HG02610 (cell line): ENCODE measurements at regions not wholly inside any gene's neighbourhood (a gene's known extent, or its start where the extent isn't known, plus 50 kb on each side); places are given as distances from the start of the nearest gene placed in this dataset.
"Not testable (repeated sequence)": the region's sequence is repeated elsewhere in the genome, so short reads cannot be mapped to it uniquely, and the experiment has no call there.

Experiments
- ATAC-seq: cut with Tn5 transposase; IDR thresholded peaks from one replicate; pipeline ENCODE4 v1.9.1; 2021; ENCODE audit warnings: mild to moderate bottlenecking, moderate library complexity; ENCODE audit not compliant: unreplicated experiment

DNA sequence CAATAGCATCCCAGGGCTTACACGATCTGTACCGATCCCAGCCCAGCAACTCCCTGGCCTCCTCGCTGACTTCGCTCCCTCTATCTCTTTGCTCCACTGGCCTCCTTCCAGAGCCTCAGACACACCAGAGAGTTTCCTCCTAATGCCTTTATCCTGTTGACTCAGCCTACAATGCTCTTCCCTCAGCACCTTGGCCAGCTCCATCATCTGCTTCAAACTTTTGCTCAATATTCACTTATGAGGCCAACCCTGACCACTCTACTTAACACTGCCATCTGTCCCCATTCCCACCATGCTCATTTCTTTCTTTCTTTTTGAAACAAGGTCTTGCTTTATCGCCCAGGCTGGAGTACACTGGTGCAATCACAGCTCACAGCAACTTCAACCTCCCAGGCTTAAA is 180.9 kb downstream of the CEP170 start:
- not testable (repeated sequence) for ATAC-seq

GRCh38 chr1:243067056-243067455 is 188.0 kb downstream of the CEP170 start:
- ATAC-seq, result not testable (repeated sequence)

DNA sequence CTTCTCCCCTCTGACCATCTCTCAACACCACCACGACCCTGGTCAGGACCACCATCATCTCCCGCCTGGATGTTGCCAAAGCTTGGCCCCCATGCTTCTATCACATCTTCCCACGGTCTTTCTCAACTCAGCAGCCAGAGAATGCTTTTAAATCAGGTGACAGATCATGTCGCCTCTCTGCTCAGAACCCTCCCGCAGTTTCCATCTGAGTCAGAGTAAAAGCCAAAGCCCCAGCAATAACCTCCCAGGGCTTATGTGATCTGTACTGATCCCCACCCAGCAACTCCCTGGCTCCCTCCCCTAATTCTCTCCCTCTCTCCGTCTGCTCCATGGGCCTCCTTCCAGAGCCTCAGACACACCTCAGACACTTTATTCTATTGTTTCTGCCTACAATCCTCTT is 193.1 kb downstream of the CEP170 start:
- not testable (repeated sequence) for ATAC-seq

GRCh38 chr1:243055510-243055909 is 199.6 kb downstream of the CEP170 start:
- ATAC-seq, result not testable (repeated sequence)

DNA sequence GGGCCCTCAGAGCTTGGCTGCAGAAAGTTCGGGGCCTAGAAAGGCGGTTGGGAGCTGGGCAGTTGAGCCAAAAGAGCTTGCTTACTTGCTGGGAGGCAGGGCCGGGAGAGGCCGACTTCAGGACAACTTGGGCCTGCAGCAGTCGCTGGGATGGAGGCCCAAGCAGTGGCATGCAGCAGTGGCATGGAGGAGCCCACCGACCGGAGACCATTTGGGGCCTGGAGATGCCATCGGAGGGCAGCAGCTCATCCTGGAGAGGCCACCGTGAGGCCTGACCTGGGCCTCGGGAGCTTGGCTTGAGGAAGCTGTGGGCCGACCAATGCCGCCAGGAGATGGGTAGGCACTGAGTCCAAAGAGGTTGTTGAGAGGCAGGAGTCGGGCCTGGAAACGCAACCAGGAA is 200.0 kb downstream of the CEP170 start:
- not testable (repeated sequence) for ATAC-seq

GRCh38 chr1:243054681-243055080 is 200.4 kb downstream of the CEP170 start:
- not testable (repeated sequence) for ATAC-seq

DNA sequence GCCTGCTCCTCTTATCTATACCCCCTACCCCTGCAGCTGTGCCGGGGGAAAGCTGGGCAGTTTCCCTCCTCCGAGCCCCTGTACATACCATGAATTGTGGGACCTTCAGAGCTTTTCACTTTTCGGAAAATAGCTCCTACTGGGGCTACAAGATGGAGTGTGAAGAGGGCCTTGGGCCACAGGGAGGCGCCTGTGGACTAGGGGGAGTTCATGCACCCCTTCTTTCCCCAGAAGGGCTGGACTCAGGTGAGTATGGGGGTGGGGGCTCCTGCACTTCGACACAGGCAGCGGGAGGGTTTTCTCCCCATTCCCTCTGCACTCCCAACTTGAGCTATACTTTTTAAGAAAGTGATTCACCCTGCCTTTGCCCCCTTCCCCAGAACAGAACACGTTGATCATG is 202.0 kb downstream of the CEP170 start:
- ATAC-seq, result not testable (repeated sequence)

DNA sequence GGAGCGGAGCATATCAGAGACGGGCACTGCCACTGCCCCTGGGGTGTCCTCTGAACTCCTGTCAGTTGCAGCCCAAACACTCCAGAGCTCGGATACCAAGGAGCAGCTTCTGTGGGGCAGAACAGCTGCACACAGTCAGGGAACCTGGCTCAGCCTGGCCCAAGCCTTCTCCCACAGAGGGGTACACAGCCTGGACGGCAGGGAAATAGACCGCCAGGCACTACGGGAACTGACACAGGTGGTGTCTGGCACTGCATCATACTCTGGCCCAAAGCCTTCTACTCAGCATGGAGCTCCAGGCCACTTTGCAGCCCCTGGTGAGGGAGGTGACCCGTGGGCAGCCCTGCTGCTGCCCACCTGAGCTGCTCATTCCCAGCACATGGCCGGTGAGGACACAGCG is 204.5 kb downstream of the CEP170 start:
- not testable (repeated sequence) for ATAC-seq

DNA sequence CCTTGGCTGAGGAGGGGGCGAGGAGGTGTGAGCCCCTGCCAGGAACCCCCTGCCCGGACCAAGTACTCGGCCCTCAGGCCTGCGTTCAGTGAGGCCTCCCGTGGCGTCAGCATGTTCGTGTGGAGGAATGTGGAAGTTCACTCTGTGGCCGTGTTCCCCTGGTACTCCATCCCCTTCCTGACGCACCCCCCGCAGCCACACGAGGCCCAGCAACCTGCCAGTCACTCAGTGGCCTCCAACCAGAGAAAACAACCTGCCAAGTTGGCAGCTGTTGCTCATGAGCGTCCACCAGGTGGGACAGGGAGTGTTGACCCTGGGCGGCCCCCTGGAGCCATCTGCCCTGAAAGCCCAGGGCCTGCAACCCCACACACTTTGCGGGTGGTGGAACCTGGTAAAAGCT is 205.4 kb downstream of the CEP170 start:
- ATAC-seq, result not testable (repeated sequence)

DNA sequence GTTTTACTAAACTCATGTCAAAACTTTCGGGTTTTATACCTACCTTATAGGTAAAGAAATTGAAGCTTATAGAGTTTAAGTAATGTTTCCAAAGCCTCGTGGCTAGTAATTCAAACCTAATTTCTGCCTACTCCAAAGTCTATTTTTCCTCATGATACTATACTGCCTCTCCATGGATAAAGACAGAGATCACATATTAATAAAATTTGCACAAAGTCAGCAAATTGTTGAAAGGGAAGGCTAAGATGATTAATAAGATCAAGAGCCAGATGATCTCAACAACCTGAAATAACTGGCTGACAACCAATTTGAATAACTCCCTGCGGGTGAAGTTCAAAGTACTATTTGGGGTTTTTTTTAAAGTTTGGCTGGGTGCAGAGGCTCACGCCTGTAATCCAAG is 233.7 kb downstream of the CEP170 start:
- ATAC-seq, result not testable (repeated sequence)

DNA sequence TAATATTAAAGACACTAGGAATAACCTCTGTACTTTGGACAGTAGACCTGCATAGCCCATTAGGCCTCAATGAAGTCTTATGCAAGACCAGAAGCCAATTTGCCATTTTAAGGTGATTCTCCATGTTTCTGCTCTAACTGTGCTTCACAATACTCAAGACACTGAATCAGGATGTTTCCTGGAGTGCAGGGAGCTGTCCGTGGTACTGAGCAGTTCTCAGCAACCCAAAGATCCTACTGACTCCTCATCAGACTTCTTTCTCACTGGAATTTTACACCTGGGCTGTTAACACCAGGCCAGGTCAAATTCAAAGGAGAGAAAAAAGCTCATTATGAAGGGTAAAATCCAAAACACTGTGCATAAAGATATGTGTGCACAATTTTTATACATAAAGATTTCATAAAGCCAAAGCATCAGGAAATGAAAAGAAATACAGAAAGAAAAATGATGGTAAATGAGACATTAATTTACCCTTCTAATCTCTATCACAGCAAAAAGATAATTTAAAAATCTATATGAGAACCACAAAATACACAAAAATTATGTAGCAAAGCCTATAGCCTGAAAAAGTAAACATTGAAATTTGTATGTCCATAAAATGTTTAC is 235.9 kb downstream of the CEP170 start:
- ATAC-seq, result not testable (repeated sequence)

- ATAC-seq, result not testable (repeated sequence)
These were observed 244.4 kb downstream of the CEP170 start for GRCh38 chr1:243010719-243011118.

DNA sequence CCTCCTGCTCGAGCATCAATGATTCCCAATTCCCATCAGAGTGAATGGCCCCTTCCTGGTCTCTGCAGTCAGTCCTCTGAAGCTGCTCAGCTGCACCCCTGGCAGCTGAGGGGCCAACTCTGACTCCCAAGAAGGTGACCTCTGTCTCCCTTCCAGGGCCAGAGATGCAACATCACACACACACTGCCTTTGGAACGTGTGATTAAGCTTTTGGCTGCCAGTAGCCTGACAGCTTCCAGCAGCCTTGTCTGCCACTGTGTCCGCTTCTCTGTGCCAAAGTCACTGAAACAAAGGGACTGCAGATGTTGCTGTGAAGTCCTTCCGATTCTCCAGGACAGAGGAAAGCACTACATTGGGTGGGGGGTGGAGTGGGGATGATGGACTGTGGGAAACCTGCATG is 254.1 kb downstream of the CEP170 start:
- not testable (repeated sequence) for ATAC-seq

GRCh38 chr1:242992776-242993175 is 262.3 kb downstream of the CEP170 start:
- not testable (repeated sequence) for ATAC-seq

GRCh38 chr1:242985096-242985495 is 270.0 kb downstream of the CEP170 start:
- not testable (repeated sequence) for ATAC-seq

DNA sequence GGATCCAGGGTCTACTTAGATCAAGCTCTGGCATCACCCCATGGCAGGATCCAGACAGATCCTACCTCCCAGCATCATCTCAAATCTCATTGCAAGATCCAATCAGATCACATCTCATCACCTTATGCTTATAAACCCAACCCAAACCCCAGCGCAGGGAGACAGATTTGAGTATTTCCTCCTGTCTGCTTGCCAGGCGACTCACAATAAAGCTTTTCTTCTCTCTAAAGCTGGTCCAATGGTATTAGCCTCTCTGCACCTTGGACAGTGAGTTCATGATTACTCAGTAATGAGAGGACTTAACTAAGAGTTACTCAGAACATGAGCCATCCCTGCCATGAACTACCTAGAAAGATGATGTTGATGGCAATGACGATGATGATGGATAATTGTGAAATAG is 281.7 kb downstream of the CEP170 start:
- ATAC-seq, result not testable (repeated sequence)

GRCh38 chr1:242966892-242967291 is 288.2 kb downstream of the CEP170 start:
- no peak for ATAC-seq

DNA sequence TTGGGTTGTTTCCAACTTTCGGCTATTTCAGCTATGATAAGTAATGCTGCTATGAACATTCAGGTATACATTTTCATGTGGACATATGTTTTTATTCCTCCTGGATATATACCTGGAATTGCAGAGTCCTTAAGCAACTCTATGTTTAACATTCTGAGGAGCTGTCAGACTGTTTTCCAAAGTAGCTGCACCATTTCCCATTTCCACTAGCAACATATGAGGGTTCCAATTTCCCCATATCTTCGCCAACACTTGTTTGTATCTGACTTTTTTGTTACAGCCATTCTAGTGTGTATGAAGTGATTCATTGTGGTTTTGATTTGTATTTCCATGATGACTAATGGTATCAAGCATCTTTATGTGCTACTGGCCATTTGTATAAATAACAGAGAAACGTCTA is 295.7 kb downstream of the CEP170 start:
- not testable (repeated sequence) for ATAC-seq

- ATAC-seq, result not testable (repeated sequence)
These were observed 300.1 kb downstream of the CEP170 start for GRCh38 chr1:242954945-242955344.

- ATAC-seq, result no peak
These were observed 308.9 kb downstream of the CEP170 start for GRCh38 chr1:242946206-242946605.

DNA sequence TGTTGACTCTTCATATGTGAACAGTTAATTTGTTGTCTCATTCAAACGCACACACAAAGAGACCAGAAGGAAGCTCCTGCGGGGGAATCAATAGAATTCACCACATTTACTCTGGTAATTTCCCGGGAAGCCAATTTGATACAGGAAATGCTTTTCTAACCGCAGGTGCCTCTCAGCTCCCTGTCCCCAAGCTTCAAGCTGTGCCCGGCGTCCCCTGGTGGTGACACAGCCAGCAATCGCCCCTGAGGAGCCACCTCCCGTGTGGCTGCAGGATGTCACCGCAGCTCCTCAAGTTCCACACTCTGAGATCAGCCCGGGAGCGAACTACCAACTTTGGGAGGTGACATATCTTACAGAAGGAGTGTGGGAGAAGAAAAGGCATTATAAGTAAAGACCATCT is 318.4 kb downstream of the CEP170 start:
- ATAC-seq, result not testable (repeated sequence)

- not testable (repeated sequence) for ATAC-seq
These were observed 330.4 kb downstream of the CEP170 start for GRCh38 chr1:242924717-242925116.

DNA sequence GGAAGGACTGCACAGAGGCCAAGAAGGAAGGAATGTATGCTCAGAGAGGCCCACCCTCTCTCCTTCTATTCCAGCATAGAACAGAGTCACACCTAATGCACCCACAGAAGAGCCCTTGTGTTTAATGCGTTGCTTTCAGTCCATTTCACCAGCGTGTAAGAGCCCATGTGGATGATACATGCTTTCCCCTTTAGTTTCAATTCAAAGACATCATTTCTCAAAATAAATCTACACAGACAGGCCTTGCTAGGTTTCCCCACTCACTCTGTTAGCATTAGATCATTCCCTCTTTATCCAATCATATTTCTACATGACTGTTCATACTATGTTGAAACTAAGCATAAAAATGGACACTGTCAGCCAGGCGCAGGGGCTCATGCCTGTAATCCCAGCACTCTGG is 331.5 kb downstream of the CEP170 start:
- ATAC-seq, result not testable (repeated sequence)
